Body of pancreas (tissue), 4 donors: ENCODE measurements at regions not wholly inside any gene's neighbourhood (a gene's known extent, or its start where the extent isn't known, plus 50 kb on each side); places are given as distances from the start of the nearest gene placed in this dataset.

Experiments
- ATAC-seq: fragments of 150-250 bp; one replicate; pipeline ENCODE4 v1.9.1; 2016
- DNase-seq, 4 donors: peaks; one replicate each; pipeline ENCODE4 v3.0.0-alpha.2; 2019
- H3K27ac ChIP-seq, 4 donors: fragments of 200-600 bp; sonication (generic); 1 replicate in 3 of 4; 2 replicates in 1 of 4; pipeline versions ENCODE4 v1.5.1 to v1.6.1; 2016 to 2019; ENCODE audit warnings: mild to moderate bottlenecking in 1 of 4, mixed read lengths in 1 of 4, moderate library complexity in 1 of 4
- H3K27me3 ChIP-seq, 2 donors: fragments of 200-600 bp; sonication (generic); one replicate each; pipeline ENCODE4 v1.6.0; 2016; ENCODE audit warnings: mild to moderate bottlenecking in 1 of 2
- H3K36me3 ChIP-seq, 2 donors: fragments of 200-600 bp; sonication (generic); replicated peaks in 1 of 2; 2 replicates each; pipeline ENCODE4 v1.5.1; 2016; ENCODE audit warnings: low read depth in 2 of 2; ENCODE audit not compliant: insufficient read depth in 1 of 2
- H3K4me1 ChIP-seq: fragments of 200-600 bp; sonication (generic); one replicate; pipeline ENCODE4 v1.6.0; 2016
- H3K4me3 ChIP-seq, 2 donors: fragments of 200-600 bp; sonication (generic); 1 replicate in 1 of 2; 2 replicates in 1 of 2; pipeline ENCODE4 v1.5.1; 2016 to 2019
- H3K9me3 ChIP-seq, 3 donors: fragments of 200-600 bp; sonication (generic); 1 replicate in 2 of 3; 2 replicates in 1 of 3; pipeline ENCODE4 v1.5.1; 2016
- POLR2A ChIP-seq, 3 donors: fragments of 450-650 bp; IDR thresholded peaks; one replicate each; pipeline ENCODE4 v1.6.1; 2016; ENCODE audit warnings: antibody characterized with exemption in 3 of 3, mild to moderate bottlenecking in 2 of 3
- WGBS, 2 donors: methylation state at CpG; one replicate each; pipeline ENCODE4 v1.1.5; 2017; 5-methylcytosine and 5-hydroxymethylcytosine counted together
- intact Hi-C: fragments of 100-400 bp; cut with DNase I; formaldehyde crosslinking; loops from one replicate; pipeline ENCODE4 v1.15.1; 2023
- TF ChIP-seq, protein P1 (sequence below), 7 experiments: fragments of 450-650 bp in 4 of 7; fragments of 200-600 bp in 3 of 7; sonication (generic) in 3 of 7; IDR thresholded peaks; one replicate each; pipeline ENCODE4 v1.5.1; 2016 to 2019; ENCODE audit warnings: antibody characterized with exemption in 7 of 7

DNA sequence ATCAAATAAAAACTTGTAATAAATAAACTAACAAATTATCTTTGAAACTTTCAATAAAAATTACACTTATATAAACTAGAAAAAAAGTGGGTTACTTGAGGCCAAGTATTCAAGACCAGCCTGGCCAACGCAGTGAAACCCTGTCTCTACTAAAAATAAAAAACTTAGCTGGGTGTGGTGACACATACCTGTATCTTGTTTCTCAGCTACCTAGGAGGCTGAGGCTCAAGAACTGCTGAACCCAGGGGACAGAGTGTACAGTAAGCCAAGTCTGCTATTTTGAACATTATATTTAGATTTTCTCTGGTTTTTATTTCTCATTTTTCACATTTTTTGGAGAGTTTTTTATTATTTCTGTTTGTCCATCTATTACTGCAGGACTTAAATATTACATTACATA, 1397.6 kb upstream of the B3GALT2 start:
- H3K36me3 ChIP-seq = no peaks in the 10 kb centered on the region
- intact Hi-C loops = no loop called here
- ATAC-seq = no peak
- H3K9me3 ChIP-seq = no peaks in the 10 kb centered on the region
- DNase-seq = no peak
- no peak overlapping the region for H3K27ac ChIP-seq
- H3K27me3 ChIP-seq = no peaks in the 10 kb centered on the region
- H3K4me1 ChIP-seq = no peaks in the 10 kb centered on the region
- no peak overlapping the region for H3K4me3 ChIP-seq
- no peak for TF ChIP-seq POLR2A (IDR thresholded peaks at IDR 0.05)
- TF ChIP-seq, protein P1, sequence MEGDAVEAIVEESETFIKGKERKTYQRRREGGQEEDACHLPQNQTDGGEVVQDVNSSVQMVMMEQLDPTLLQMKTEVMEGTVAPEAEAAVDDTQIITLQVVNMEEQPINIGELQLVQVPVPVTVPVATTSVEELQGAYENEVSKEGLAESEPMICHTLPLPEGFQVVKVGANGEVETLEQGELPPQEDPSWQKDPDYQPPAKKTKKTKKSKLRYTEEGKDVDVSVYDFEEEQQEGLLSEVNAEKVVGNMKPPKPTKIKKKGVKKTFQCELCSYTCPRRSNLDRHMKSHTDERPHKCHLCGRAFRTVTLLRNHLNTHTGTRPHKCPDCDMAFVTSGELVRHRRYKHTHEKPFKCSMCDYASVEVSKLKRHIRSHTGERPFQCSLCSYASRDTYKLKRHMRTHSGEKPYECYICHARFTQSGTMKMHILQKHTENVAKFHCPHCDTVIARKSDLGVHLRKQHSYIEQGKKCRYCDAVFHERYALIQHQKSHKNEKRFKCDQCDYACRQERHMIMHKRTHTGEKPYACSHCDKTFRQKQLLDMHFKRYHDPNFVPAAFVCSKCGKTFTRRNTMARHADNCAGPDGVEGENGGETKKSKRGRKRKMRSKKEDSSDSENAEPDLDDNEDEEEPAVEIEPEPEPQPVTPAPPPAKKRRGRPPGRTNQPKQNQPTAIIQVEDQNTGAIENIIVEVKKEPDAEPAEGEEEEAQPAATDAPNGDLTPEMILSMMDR (IDR thresholded peaks at IDR 0.05) = no peak
- 20 to 56% methylated on average over 1 of the region's 1 CpG for WGBS, 2 donors

DNA sequence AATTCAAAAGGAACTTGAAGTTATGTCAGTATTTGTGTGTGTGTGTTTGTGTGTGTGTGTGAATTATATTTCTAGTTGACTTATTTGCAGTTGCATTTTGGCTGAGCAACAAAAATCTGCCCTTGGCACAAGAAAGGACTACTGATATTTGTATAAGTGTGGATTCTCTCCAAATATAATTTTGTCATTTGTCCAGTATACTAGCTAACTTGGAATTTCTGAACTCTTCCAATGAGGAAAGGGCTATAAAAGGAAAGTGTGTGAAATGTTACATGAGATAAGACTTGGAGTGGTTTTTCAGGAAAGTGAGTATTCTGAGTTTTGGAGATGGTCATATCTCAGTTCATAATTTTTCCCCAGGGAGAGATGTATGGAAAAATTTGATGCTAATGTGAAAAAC, 1384.1 kb upstream of the B3GALT2 start:
- Histone ChIP-seq H3K9me3 (no peaks in the 10 kb centered on the region), H3K27me3 (no peaks in the 10 kb centered on the region), H3K36me3 (no peaks in the 10 kb centered on the region), H3K27ac (no peak overlapping the region), H3K4me1 (no peaks in the 10 kb centered on the region), H3K4me3 (no peak overlapping the region)
- no peak for TF ChIP-seq POLR2A (IDR thresholded peaks at IDR 0.05)
- TF ChIP-seq, protein P1 (IDR thresholded peaks at IDR 0.05) = no peak
- no peak for ATAC-seq
- no peak for DNase-seq
- intact Hi-C loops = no loop called here

DNA sequence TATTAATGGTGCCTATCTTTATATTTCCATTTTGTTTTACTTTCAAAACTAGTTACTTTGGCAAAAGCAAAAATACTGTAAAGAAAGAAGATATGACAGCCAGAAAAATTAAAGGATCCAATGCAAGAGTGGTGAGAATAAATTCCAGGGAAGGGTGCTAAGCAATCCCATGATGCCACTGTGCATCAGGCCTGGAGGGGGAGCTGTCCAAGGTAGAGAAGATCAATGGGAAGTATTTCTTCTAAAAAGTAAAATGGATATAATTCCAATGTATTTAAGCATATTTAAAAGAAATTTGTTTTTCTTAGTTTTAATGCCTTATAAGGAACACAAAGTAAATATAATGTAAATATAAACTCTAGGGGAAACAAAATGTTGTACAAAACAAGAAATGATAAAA, 1382.2 kb upstream of the B3GALT2 start:
- no peak for TF ChIP-seq POLR2A (IDR thresholded peaks at IDR 0.05)
- TF ChIP-seq, protein P1 (IDR thresholded peaks at IDR 0.05) = no peak
- Histone ChIP-seq H3K27me3 (no peaks in the 10 kb centered on the region), H3K36me3 (no peaks in the 10 kb centered on the region), H3K4me3 (no peak overlapping the region), H3K4me1 (no peaks in the 10 kb centered on the region), H3K9me3 (no peaks in the 10 kb centered on the region), H3K27ac (no peak overlapping the region)
- no peak for DNase-seq
- ATAC-seq = no peak
- intact Hi-C loops = no loop called here

- H3K9me3 ChIP-seq = no peaks in the 10 kb centered on the region
- ATAC-seq = no peak
- H3K27me3 ChIP-seq = no peaks in the 10 kb centered on the region
- no peak for DNase-seq
- TF ChIP-seq POLR2A (IDR thresholded peaks at IDR 0.05) = no peak
- TF ChIP-seq, protein P1 (IDR thresholded peaks at IDR 0.05) = no peak
- H3K36me3 ChIP-seq = no peaks in the 10 kb centered on the region
- intact Hi-C loops = no loop called here
- no peak overlapping the region for H3K4me3 ChIP-seq
- no peak overlapping the region for H3K27ac ChIP-seq
- no peaks in the 10 kb centered on the region for H3K4me1 ChIP-seq
Measured at GRCh38 chr1:194548071-194548470, 1361.7 kb upstream of the B3GALT2 start.

DNA sequence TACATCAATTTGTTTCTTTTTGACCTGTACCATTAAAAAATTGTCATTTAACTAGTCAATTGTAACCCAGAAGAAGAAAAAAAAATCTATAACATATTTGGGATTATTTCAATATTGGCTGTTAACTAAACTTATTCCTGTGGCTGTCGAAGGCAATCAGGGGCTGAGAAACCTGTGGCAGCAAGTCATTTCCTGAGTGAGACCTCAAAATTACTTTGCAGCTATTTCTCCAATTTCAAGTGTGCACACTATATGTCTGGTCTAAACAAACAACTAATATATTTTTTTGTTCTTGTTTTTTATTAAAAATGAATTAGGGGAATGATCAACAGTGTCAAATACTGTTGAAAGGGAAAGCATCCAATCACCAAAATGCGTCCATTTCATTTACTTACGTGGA, 1357.6 kb upstream of the B3GALT2 start:
- intact Hi-C loops = no loop called here
- no peak overlapping the region for H3K27ac ChIP-seq
- H3K4me1 ChIP-seq = no peaks in the 10 kb centered on the region

More for the DNA sequence above, 1357.6 kb upstream of the B3GALT2 start:
- Histone ChIP-seq H3K36me3 (no peaks in the 10 kb centered on the region), H3K27me3 (no peaks in the 10 kb centered on the region), H3K9me3 (no peaks in the 10 kb centered on the region), H3K4me3 (no peak overlapping the region)
- DNase-seq = no peak
- TF ChIP-seq, protein P1 (IDR thresholded peaks at IDR 0.05) = no peak
- no peak for TF ChIP-seq POLR2A (IDR thresholded peaks at IDR 0.05)
- ATAC-seq = no peak
- WGBS, 2 donors = 62 to 76% methylated on average over 3 of the region's 3 CpGs
